Brain microvascular endothelial cell (primary cell): ENCODE measurements at regions not wholly inside any gene's neighbourhood (a gene's known extent, or its start where the extent isn't known, plus 50 kb on each side); places are given as distances from the start of the nearest gene placed in this dataset.

ENCODE experiments used
- DNase-seq: peaks from one replicate; pipeline ENCODE4 v3.0.0-alpha.2; 2020
- H3K27ac ChIP-seq: fragments of 250-450 bp; sonication (Bioruptor Pico); 2 replicates; pipeline ENCODE4 v1.5.1; 2020; ENCODE audit warnings: mild to moderate bottlenecking, moderate library complexity
- H3K27me3 ChIP-seq: fragments of 250-450 bp; sonication (Bioruptor Pico); replicated peaks from 2 replicates; pipeline ENCODE4 v1.5.1; 2020; ENCODE audit warnings: mild to moderate bottlenecking
- H3K36me3 ChIP-seq: fragments of 250-450 bp; sonication (Bioruptor Pico); replicated peaks from 2 replicates; pipeline ENCODE4 v1.5.1; 2020; ENCODE audit warnings: mild to moderate bottlenecking
- H3K4me3 ChIP-seq: 2 replicates; pipeline ENCODE4 v1.5.1; 2011; ENCODE audit warnings: low read depth, mild to moderate bottlenecking, control low read depth, low read length, moderate library complexity
- CTCF ChIP-seq: IDR thresholded peaks from 2 replicates; pipeline ENCODE4 v1.5.1; 2011; ENCODE audit warnings: low read depth, mild to moderate bottlenecking, moderate library complexity, low read length, control low read depth, inconsistent platforms; ENCODE audit errors: missing control alignments
- in situ Hi-C: cut with HindIII; loops from 2 replicates; pipeline ENCODE4 v1.10.0; 2017; ENCODE audit warnings: low sequenced_read_pairs, low pct_ligation_motif_present

DNA sequence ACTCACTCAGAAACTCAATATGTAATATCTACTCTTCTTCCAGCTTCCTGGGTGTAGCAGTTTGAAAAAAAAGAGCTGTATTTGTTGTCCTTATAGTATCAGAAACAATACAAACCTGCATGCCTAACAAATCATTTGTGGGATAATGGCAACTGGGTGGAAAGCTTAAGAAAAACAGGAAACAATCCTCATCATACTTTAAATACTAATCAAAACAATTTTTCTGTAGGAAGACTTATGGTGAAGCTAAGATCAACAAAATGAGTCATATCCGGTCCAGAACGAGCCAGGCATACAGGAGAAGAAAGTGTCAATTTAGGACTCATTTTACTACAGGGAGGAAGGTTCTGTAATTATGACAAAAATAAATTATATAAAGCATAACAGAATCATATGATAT, 181.8 kb upstream of the ADGRL4 start:
- peak; percentile 38 for DNase-seq
- no peak for TF ChIP-seq CTCF
- H3K36me3 ChIP-seq = no peaks in the 10 kb centered on the region
- in situ Hi-C loops = loop anchor here (25.0 kb wide), 1 partner anchor 351 kb away; no protein-coding TSS in a partner anchor
- H3K27me3 ChIP-seq = no peaks in the 10 kb centered on the region
- no peak overlapping the region for H3K4me3 ChIP-seq
- H3K27ac ChIP-seq = no peak overlapping the region

DNA sequence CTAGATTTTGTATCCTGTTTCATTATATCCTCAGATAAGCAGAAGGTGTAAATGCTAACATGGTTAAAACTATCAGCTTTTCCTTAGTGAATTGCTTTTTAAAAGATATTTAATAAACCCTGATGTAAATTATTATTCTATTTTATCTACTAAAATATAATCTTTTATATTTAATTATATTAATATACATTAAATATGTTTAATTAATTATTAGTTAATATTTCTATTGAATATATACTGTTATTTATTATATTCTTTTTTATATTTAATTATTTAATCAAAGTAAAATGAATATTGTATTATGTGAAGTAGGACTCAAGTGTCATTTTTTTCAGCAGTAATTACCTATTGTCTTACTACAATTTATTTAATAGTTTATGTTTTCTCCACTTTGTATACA, 179.7 kb upstream of the ADGRL4 start:
- no peaks in the 10 kb centered on the region for H3K27me3 ChIP-seq
- no peak overlapping the region for H3K27ac ChIP-seq
- DNase-seq = no peak
- in situ Hi-C loops = loop anchor here (25.0 kb wide), 1 partner anchor 349 kb away; no protein-coding TSS in a partner anchor
- H3K36me3 ChIP-seq = no peaks in the 10 kb centered on the region
- H3K4me3 ChIP-seq = no peak overlapping the region
- no peak for TF ChIP-seq CTCF

GRCh38 chr1:79177844-79178243, 171.3 kb upstream of the ADGRL4 start:
- DNase-seq = no peak
- Histone ChIP-seq H3K36me3 (no peaks in the 10 kb centered on the region), H3K27me3 (no peaks in the 10 kb centered on the region), H3K4me3 (no peak overlapping the region), H3K27ac (no peak overlapping the region)
- in situ Hi-C loops = loop anchor here (25.0 kb wide), 1 partner anchor 341 kb away; no protein-coding TSS in a partner anchor
- TF ChIP-seq CTCF = no peak

DNA sequence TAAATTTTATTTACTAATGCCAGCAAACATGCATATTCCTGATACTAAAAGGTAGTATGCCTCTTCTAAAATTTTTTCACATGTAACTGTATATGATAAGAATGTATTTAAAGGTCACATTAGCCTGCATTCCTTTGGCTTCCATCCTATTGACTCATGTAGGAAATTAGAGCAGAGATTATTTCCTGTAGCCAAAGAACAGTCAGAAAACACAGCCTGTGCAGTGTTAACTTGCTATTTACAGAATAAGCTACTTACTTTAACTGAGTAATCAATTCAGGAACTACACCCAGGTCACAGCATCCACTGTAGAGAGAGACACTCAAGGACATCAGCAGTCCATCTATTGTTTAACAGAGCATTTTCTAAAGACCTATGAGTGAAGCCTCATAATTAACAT, 154.5 kb upstream of the ADGRL4 start:
- no peaks in the 10 kb centered on the region for H3K27me3 ChIP-seq
- TF ChIP-seq CTCF = no peak
- in situ Hi-C loops = no loop called here
- H3K36me3 ChIP-seq = no peaks in the 10 kb centered on the region
- no peak overlapping the region for H3K27ac ChIP-seq
- H3K4me3 ChIP-seq = no peak overlapping the region
- DNase-seq = peak; percentile 29

DNA sequence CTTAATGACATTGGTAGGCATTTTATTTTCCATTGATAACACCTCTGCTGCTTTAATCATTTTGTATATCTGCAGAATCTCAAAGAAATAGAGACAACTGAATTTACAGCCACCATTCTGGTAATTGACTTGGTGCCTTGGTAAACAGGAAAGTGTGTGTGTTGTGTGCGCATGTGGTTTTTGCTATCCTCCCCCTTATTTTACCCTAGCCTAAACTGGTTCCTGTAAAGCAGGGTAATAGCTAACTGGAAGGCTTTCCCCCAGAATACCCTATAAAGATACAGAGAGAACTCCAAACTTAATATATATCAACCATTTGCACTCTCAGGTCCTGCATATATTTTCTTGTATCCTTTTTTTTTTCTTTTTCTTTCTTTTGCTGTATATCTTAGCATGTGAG, 149.5 kb upstream of the ADGRL4 start:
- no peak for TF ChIP-seq CTCF
- H3K27ac ChIP-seq = no peak overlapping the region
- DNase-seq = no peak
- H3K27me3 ChIP-seq = no peaks in the 10 kb centered on the region
- H3K4me3 ChIP-seq = no peak overlapping the region
- no peaks in the 10 kb centered on the region for H3K36me3 ChIP-seq
- in situ Hi-C loops = no loop called here

GRCh38 chr1:79151006-79151796, 144.7 kb upstream of the ADGRL4 start:
- Histone ChIP-seq H3K27me3 (no peaks in the 10 kb centered on the region), H3K4me3 (no peak overlapping the region), H3K27ac (no peak overlapping the region), H3K36me3 (no peaks in the 10 kb centered on the region)
- DNase-seq = peak; percentile 8
- in situ Hi-C loops = no loop called here
- no peak for TF ChIP-seq CTCF
